Progenitor cell of endocrine pancreas (in vitro differentiated cells): ENCODE measurements at regions not wholly inside any gene's neighbourhood (a gene's known extent, or its start where the extent isn't known, plus 50 kb on each side); places are given as distances from the start of the nearest gene placed in this dataset.

Experiments used
- DNase-seq: peaks from one replicate; pipeline ENCODE4 v3.0.0; 2021; ENCODE audit warnings: low spot score; ENCODE audit not compliant: unreplicated experiment
- H3K27ac Mint-ChIP-seq: 2 replicates; pipeline ENCODE4 v1.8.0; 2021; ENCODE audit warnings: mild to moderate bottlenecking, moderate library complexity, mixed read lengths
- H3K27me3 Mint-ChIP-seq: 2 replicates; pipeline ENCODE4 v1.8.0; 2021; ENCODE audit warnings: mixed read lengths
- H3K36me3 Mint-ChIP-seq: 2 replicates; pipeline ENCODE4 v1.8.0; 2022; ENCODE audit warnings: mixed read lengths; ENCODE audit not compliant: insufficient read depth
- H3K4me1 Mint-ChIP-seq: 2 replicates; pipeline ENCODE4 v1.8.0; 2021; ENCODE audit warnings: low read depth, mixed read lengths
- H3K4me3 Mint-ChIP-seq: 2 replicates; pipeline ENCODE4 v1.8.0; 2021; ENCODE audit warnings: low read depth, mild to moderate bottlenecking, moderate library complexity, mixed read lengths
- H3K9me3 Mint-ChIP-seq: 2 replicates; pipeline ENCODE4 v1.8.0; 2021; ENCODE audit warnings: low read depth, mixed read lengths
- TF ChIP-seq, protein P1 (sequence below): fragments of 200-600 bp; sonication (generic); IDR thresholded peaks from one replicate; pipeline ENCODE4 v1.5.0; 2021; ENCODE audit warnings: antibody characterized with exemption, mild to moderate bottlenecking; ENCODE audit not compliant: unreplicated experiment

DNA sequence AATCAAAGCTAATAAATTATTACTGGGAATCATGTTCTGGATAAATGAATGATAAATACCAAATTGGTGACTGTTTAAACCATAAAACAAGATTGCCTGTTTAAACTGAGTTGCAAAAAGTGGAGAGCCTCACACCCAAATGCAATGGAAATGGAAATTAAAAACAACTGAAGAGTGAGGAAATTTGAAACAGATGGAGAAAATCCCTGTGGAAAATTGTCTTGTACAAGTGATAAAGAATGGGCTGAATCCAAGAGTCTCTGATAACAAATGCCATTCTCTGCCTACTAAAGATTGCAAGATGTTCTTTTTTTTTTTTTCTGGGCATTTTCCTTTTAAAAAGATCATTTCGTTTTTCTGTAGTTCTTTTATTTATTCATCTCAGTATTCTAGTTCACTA lies 426.3 kb downstream of the NLGN4X start:
- Mint-ChIP-seq H3K27ac (no peak overlapping the region), H3K4me3 (no peak overlapping the region)

DNA sequence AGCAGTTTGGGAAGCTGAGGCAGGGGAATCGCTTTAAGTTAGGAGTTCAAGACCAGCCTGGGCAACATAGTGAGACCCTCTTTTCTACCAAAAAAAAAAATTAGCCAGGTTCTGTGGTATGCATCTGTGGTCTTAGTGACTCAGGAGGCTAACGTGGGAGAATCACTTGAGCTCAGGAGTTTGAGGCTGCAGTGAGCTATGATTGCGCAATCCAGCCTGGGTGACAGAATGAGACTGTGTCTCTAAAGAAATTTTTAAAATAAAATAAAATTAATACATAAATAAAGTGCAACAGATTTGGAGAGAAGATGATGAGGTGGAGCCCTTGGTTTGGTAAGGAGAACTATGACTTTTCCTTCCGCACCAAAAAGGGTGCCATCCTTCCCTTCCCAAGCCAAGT lies 436.9 kb downstream of the NLGN4X start:
- no peak overlapping the region for H3K4me3 Mint-ChIP-seq
- no peaks in the 10 kb centered on the region for H3K4me1 Mint-ChIP-seq
- H3K27ac Mint-ChIP-seq, result no peak overlapping the region
- H3K27me3 Mint-ChIP-seq, result no peaks in the 10 kb centered on the region
- no peaks in the 10 kb centered on the region for H3K9me3 Mint-ChIP-seq
- no peaks in the 10 kb centered on the region for H3K36me3 Mint-ChIP-seq
- TF ChIP-seq, protein P1, sequence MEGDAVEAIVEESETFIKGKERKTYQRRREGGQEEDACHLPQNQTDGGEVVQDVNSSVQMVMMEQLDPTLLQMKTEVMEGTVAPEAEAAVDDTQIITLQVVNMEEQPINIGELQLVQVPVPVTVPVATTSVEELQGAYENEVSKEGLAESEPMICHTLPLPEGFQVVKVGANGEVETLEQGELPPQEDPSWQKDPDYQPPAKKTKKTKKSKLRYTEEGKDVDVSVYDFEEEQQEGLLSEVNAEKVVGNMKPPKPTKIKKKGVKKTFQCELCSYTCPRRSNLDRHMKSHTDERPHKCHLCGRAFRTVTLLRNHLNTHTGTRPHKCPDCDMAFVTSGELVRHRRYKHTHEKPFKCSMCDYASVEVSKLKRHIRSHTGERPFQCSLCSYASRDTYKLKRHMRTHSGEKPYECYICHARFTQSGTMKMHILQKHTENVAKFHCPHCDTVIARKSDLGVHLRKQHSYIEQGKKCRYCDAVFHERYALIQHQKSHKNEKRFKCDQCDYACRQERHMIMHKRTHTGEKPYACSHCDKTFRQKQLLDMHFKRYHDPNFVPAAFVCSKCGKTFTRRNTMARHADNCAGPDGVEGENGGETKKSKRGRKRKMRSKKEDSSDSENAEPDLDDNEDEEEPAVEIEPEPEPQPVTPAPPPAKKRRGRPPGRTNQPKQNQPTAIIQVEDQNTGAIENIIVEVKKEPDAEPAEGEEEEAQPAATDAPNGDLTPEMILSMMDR, result no peak
- DNase-seq, result no peak

More for the DNA sequence above, 426.3 kb downstream of the NLGN4X start:
- H3K27me3 Mint-ChIP-seq, result no peaks in the 10 kb centered on the region
- DNase-seq, result no peak
- TF ChIP-seq, protein P1, result no peak
- peaks cover 5% of the 10 kb centered on the region for H3K9me3 Mint-ChIP-seq
- H3K36me3 Mint-ChIP-seq, result no peaks in the 10 kb centered on the region
- H3K4me1 Mint-ChIP-seq, result no peaks in the 10 kb centered on the region

- TF ChIP-seq, protein P1, result no peak
- no peak overlapping the region for H3K4me3 Mint-ChIP-seq
- no peaks in the 10 kb centered on the region for H3K4me1 Mint-ChIP-seq
- no peak overlapping the region for H3K27ac Mint-ChIP-seq
- DNase-seq, result no peak
- H3K27me3 Mint-ChIP-seq, result no peaks in the 10 kb centered on the region
- H3K36me3 Mint-ChIP-seq, result no peaks in the 10 kb centered on the region
- no peaks in the 10 kb centered on the region for H3K9me3 Mint-ChIP-seq
These were observed 439.8 kb downstream of the NLGN4X start for GRCh38 chrX:5788910-5789309.

DNA sequence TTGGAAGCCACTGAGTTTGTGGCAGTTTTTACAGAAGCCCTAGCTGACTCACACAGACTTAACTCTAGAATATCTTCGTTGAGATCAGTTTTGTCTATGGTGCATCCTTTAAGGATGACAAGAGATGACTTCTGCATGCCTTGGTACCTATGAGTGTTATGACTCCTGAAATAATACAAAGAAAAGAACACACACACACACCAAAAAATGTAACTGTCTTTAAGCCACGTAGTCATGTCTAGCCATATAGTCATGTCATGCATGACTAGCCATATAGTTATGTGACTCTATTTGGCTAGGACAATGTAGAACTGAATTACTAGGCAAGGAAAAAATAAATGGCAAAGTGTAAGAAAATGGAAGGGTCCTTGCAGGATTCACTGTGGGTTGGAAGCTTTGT lies 447.8 kb downstream of the NLGN4X start:
- DNase-seq, result no peak
- H3K4me3 Mint-ChIP-seq, result no peak overlapping the region
- TF ChIP-seq, protein P1, result no peak
- no peaks in the 10 kb centered on the region for H3K4me1 Mint-ChIP-seq
- no peak overlapping the region for H3K27ac Mint-ChIP-seq
- no peaks in the 10 kb centered on the region for H3K36me3 Mint-ChIP-seq
- no peaks in the 10 kb centered on the region for H3K27me3 Mint-ChIP-seq
- no peaks in the 10 kb centered on the region for H3K9me3 Mint-ChIP-seq

- Mint-ChIP-seq H3K27me3 (no peaks in the 10 kb centered on the region), H3K4me3 (no peak overlapping the region), H3K27ac (no peak overlapping the region), H3K36me3 (no peaks in the 10 kb centered on the region), H3K9me3 (no peaks in the 10 kb centered on the region), H3K4me1 (no peaks in the 10 kb centered on the region)
- TF ChIP-seq, protein P1, result no peak
- DNase-seq, result no peak
These were observed 452.7 kb downstream of the NLGN4X start for GRCh38 chrX:5775846-5776430.
